ENCODE measurements at regions not wholly inside any gene's neighbourhood (a gene's known extent, or its start where the extent isn't known, plus 50 kb on each side); places are given as distances from the start of the nearest gene placed in this dataset.

DNA sequence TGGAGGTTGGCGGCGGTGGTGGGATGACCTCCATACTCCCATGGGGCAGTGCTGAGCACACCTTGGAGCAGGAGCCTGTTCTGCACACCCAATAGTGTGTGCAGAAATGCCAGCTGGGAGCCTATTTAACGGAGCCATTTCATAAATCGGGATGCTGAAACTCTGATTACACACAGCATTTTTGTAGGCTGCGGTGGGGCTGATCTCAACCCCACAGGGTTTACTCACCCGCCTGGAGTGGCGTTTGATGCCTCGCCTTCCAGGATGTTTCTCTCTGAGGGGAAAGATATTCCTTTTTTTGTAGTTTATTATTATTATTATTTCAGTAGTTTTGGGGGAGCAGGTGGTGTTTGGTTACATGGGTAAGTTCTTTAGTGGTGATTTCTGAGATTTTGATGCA, 82.6 kb upstream of the WDR26 start:
- Histone ChIP-seq H3K4me2 (ENCODE audit: unreplicated experiment) (no peak overlapping the region), H3K27me3 (replicated peaks; ENCODE audit: insufficient read depth) (no peaks in the 10 kb centered on the region), H3K9me2 (ENCODE audit: insufficient read depth) (no peaks in the 10 kb centered on the region), H3K9me3 (ENCODE audit: low read depth) (no peaks in the 10 kb centered on the region), H3K36me3 (ENCODE audit: low read depth) (no peaks in the 10 kb centered on the region), H3K9ac (no peak overlapping the region), H3K4me1 (ENCODE audit: insufficient read depth) (0 out of 2 replicates have a peak, but pooled peaks cover 4% of the 10 kb centered on the region), H3K4me3 (no peak overlapping the region), H4K20me1 (ENCODE audit: insufficient read depth) (no peaks in the 10 kb centered on the region), H3F3A (ENCODE audit: insufficient read depth) (no peaks in the 10 kb centered on the region), H3K27ac (no peak overlapping the region), H2AFZ (no peak overlapping the region), H3K79me2 (ENCODE audit: insufficient read depth) (no peaks in the 10 kb centered on the region)
- TF ChIP-seq EZH2 (IDR thresholded peaks at IDR 0.05; ENCODE audit: insufficient read depth, poor library complexity, severe bottlenecking) (no peak), EZH2phosphoT487 (IDR thresholded peaks at IDR 0.05; ENCODE audit: insufficient read depth, low read depth) (no peak)
- no peak for DNase-seq
- WGBS, 2 experiments (ENCODE audit: low coverage in 1 of 2, low lambda C conversion rate in 2 of 2, missing lambda C conversion rate in 2 of 2), result 97 to 99% methylated on average over 8 of the region's 8 CpGs
- in situ Hi-C loops (cut with MboI), result loop anchor here (5.0 kb wide), 1 partner anchor 335 kb away; no protein-coding TSS in a partner anchor

DNA sequence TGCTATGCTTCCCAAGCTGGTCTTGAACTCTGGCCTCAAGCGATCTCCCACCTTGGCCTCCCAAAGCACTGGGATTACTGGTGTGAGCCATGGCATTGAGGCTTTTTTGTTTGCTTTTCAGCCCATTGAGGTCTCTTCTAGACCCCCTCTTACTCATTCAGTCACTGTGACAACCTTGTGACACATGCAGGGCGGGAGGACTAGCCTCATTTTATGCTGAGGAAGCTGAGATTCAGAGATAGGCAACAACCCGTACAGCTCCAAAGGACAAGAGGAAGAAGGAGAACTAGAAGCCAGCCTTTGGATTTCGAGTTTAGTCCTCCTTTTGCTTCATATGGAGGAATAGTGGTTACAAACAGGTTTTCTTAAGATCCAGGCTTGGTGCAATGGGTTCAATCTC, 83.9 kb upstream of the WDR26 start:
- no peak for TF ChIP-seq EZH2 (IDR thresholded peaks at IDR 0.05; ENCODE audit: insufficient read depth, poor library complexity, severe bottlenecking)
- TF ChIP-seq EZH2phosphoT487 (IDR thresholded peaks at IDR 0.05; ENCODE audit: insufficient read depth, low read depth), result no peak
- Histone ChIP-seq H3K4me1 (ENCODE audit: insufficient read depth) (0 out of 2 replicates have a peak, but pooled peaks cover 4% of the 10 kb centered on the region), H3K9me2 (ENCODE audit: insufficient read depth) (no peaks in the 10 kb centered on the region), H3K4me2 (ENCODE audit: unreplicated experiment) (no peak overlapping the region), H4K20me1 (ENCODE audit: insufficient read depth) (no peaks in the 10 kb centered on the region), H3K27me3 (replicated peaks; ENCODE audit: insufficient read depth) (no peaks in the 10 kb centered on the region), H3K9me3 (ENCODE audit: low read depth) (no peaks in the 10 kb centered on the region), H3K4me3 (no peak overlapping the region), H3K27ac (no peak overlapping the region), H3F3A (ENCODE audit: insufficient read depth) (no peaks in the 10 kb centered on the region), H3K9ac (no peak overlapping the region), H2AFZ (no peak overlapping the region), H3K79me2 (ENCODE audit: insufficient read depth) (no peaks in the 10 kb centered on the region), H3K36me3 (ENCODE audit: low read depth) (no peaks in the 10 kb centered on the region)
- WGBS, 2 experiments (ENCODE audit: low coverage in 1 of 2, low lambda C conversion rate in 2 of 2, missing lambda C conversion rate in 2 of 2), result 86 to 100% methylated on average over 4 of the region's 4 CpGs
- in situ Hi-C loops (cut with MboI), result loop anchor here (5.0 kb wide), 1 partner anchor 334 kb away; no protein-coding TSS in a partner anchor
- no peak for DNase-seq

DNA sequence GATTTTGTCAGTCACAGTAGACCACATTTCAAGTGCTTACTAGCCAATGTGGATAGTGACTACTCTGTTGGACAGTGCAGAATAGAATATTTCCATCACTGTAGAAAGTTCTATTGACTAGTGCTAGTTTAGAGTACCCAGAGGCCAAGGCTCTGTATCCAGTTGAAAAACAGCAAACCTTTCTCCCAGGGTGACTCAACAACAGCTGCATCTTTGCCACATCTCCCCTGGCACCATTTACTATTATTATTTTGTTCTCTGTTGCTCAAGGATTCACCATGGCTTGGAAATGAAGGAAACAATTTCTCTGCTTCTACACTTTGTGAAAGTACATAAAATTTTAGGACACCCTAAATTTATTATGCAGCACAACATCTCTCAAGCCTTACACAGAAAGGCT, 85.3 kb upstream of the WDR26 start:
- no peaks in the 10 kb centered on the region for H3K79me2 ChIP-seq (ENCODE audit: insufficient read depth)
- no peaks in the 10 kb centered on the region for H3K9me2 ChIP-seq (ENCODE audit: insufficient read depth)
- no peak overlapping the region for H3K27ac ChIP-seq
- peaks cover 10% of the 10 kb centered on the region for H3K4me1 ChIP-seq (ENCODE audit: insufficient read depth)
- H3K36me3 ChIP-seq (ENCODE audit: low read depth), result no peaks in the 10 kb centered on the region
- no peak overlapping the region for H3K4me3 ChIP-seq
- in situ Hi-C loops (cut with MboI), result loop anchor here (5.0 kb wide), 1 partner anchor 332 kb away; no protein-coding TSS in a partner anchor
- H4K20me1 ChIP-seq (ENCODE audit: insufficient read depth), result no peaks in the 10 kb centered on the region
- TF ChIP-seq EZH2phosphoT487 (IDR thresholded peaks at IDR 0.05; ENCODE audit: insufficient read depth, low read depth) (no peak), EZH2 (IDR thresholded peaks at IDR 0.05; ENCODE audit: insufficient read depth, poor library complexity, severe bottlenecking) (no peak)
- no peaks in the 10 kb centered on the region for H3K9me3 ChIP-seq (ENCODE audit: low read depth)
- no peak overlapping the region for H3K4me2 ChIP-seq (ENCODE audit: unreplicated experiment)
- peaks cover 4% of the 10 kb centered on the region for H3F3A ChIP-seq (ENCODE audit: insufficient read depth)
- H3K27me3 ChIP-seq (replicated peaks; ENCODE audit: insufficient read depth), result no peaks in the 10 kb centered on the region
- peak; percentile 51 for DNase-seq
- H3K9ac ChIP-seq, result no peak overlapping the region
- H2AFZ ChIP-seq, result no peak overlapping the region

DNA sequence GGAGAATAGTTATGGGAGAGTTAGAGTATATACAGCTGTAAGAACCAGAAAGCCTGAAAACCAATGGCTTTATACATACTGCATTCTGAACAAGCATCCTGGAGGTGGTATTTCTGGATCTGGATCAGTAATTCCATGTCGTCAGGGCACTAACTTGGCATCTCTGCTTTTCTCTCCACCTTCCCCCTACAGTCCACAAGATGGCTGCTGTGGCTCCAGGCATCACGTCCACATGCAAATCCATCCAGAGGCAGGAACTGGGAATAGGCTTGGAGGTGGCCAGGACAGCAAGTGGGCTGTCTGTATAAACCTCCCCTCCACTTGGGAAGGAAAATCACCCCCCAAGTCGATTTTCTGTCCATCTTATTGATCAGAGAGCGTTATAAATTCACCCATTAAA, 86.2 kb upstream of the WDR26 start:
- Histone ChIP-seq H3K4me1 (ENCODE audit: insufficient read depth) (peaks cover 19% of the 10 kb centered on the region), H3K27ac (no peak overlapping the region), H2AFZ (no peak overlapping the region), H3K4me3 (no peak overlapping the region), H3K4me2 (ENCODE audit: unreplicated experiment) (no peak overlapping the region), H3K9ac (no peak overlapping the region), H3K9me3 (ENCODE audit: low read depth) (no peaks in the 10 kb centered on the region), H4K20me1 (ENCODE audit: insufficient read depth) (no peaks in the 10 kb centered on the region), H3F3A (ENCODE audit: insufficient read depth) (peaks cover 4% of the 10 kb centered on the region), H3K79me2 (ENCODE audit: insufficient read depth) (no peaks in the 10 kb centered on the region), H3K27me3 (replicated peaks; ENCODE audit: insufficient read depth) (no peaks in the 10 kb centered on the region), H3K36me3 (ENCODE audit: low read depth) (no peaks in the 10 kb centered on the region), H3K9me2 (ENCODE audit: insufficient read depth) (no peaks in the 10 kb centered on the region)
- no peak for DNase-seq
- TF ChIP-seq EZH2phosphoT487 (IDR thresholded peaks at IDR 0.05; ENCODE audit: insufficient read depth, low read depth), result no peak
- no peak for TF ChIP-seq EZH2 (IDR thresholded peaks at IDR 0.05; ENCODE audit: insufficient read depth, poor library complexity, severe bottlenecking)
- in situ Hi-C loops (cut with MboI), result no loop called here
- WGBS, 2 experiments (ENCODE audit: low coverage in 1 of 2, low lambda C conversion rate in 2 of 2, missing lambda C conversion rate in 2 of 2), result 76 to 78% methylated on average over 4 of the region's 4 CpGs

All from GM23248 (cell line).